CD14-positive monocyte (primary cell): ENCODE measurements at regions not wholly inside any gene's neighbourhood (a gene's known extent, or its start where the extent isn't known, plus 50 kb on each side); places are given as distances from the start of the nearest gene placed in this dataset.

Experiments
- DNase-seq, 3 donors: peaks; one replicate each; pipeline ENCODE4 v3.0.0-alpha.2; 2011 to 2022
- H2AFZ ChIP-seq: 2 replicates; pipeline ENCODE4 v1.6.0; 2012; ENCODE audit warnings: mild to moderate bottlenecking, low read depth, low read length, inconsistent platforms; ENCODE audit not compliant: insufficient read depth, poor library complexity, severe bottlenecking
- H3K27ac ChIP-seq, 2 donors: 1 replicate in 1 of 2; 2 replicates in 1 of 2; pipeline ENCODE4 v1.5.1; 2012 to 2013; ENCODE audit warnings: low read length in 2 of 2, control low read depth in 1 of 2, inconsistent platforms in 1 of 2, low read depth in 1 of 2, mild to moderate bottlenecking in 1 of 2
- H3K27me3 ChIP-seq, 2 donors: one replicate each; pipeline versions ENCODE4 v1.6.0 to v1.6.1; 2011 to 2013; ENCODE audit warnings: low read length in 2 of 2; ENCODE audit not compliant: control insufficient read depth in 2 of 2, insufficient read depth in 2 of 2
- H3K36me3 ChIP-seq, 2 donors: replicated peaks in 1 of 2; 1 replicate in 1 of 2; 2 replicates in 1 of 2; pipeline versions ENCODE4 v1.5.1 to v1.6.1; 2012 to 2013; ENCODE audit warnings: low read length in 2 of 2, control low read depth in 1 of 2, inconsistent platforms in 1 of 2, mild to moderate bottlenecking in 1 of 2; ENCODE audit not compliant: insufficient read depth in 2 of 2, control insufficient read depth in 1 of 2
- H3K4me1 ChIP-seq, 2 donors: 1 replicate in 1 of 2; 2 replicates in 1 of 2; pipeline versions ENCODE4 v1.5.1 to v1.6.1; 2012 to 2013; ENCODE audit warnings: low read length in 2 of 2, control low read depth in 1 of 2, inconsistent platforms in 1 of 2, mild to moderate bottlenecking in 1 of 2, moderate library complexity in 1 of 2; ENCODE audit not compliant: insufficient read depth in 2 of 2, control insufficient read depth in 1 of 2
- H3K4me2 ChIP-seq: replicated peaks from 2 replicates; pipeline ENCODE3; 2012; ENCODE audit warnings: low read length, moderate library complexity, mild to moderate bottlenecking; ENCODE audit not compliant: poor library complexity, severe bottlenecking; ENCODE audit errors: extremely low read depth
- H3K4me3 ChIP-seq, 3 experiments: fragments of 200-600 bp in 1 of 3; sonication (generic) in 1 of 3; replicated peaks in 1 of 3; 1 replicate in 2 of 3; 2 replicates in 1 of 3; pipeline ENCODE4 v1.5.1; 2011 to 2013; ENCODE audit warnings: low read length in 3 of 3, mild to moderate bottlenecking in 3 of 3, control low read depth in 2 of 3, low read depth in 2 of 3, inconsistent platforms in 1 of 3, moderate library complexity in 1 of 3
- H3K79me2 ChIP-seq: 2 replicates; pipeline ENCODE4 v1.6.0; 2012; ENCODE audit warnings: mild to moderate bottlenecking, control low read depth, inconsistent platforms, low read length, moderate library complexity; ENCODE audit not compliant: insufficient read depth
- H3K9ac ChIP-seq: 2 replicates; pipeline ENCODE4 v1.6.0; 2017; ENCODE audit warnings: low read length, mild to moderate bottlenecking; ENCODE audit not compliant: insufficient read depth, poor library complexity, severe bottlenecking
- H3K9me3 ChIP-seq, 2 donors: replicated peaks in 1 of 2; 1 replicate in 1 of 2; 2 replicates in 1 of 2; pipeline versions ENCODE4 v1.5.1 to v1.6.1; 2012 to 2013; ENCODE audit warnings: low read length in 2 of 2, control low read depth in 1 of 2; ENCODE audit not compliant: control insufficient read depth in 1 of 2, insufficient read depth in 1 of 2
- H4K20me1 ChIP-seq: 2 replicates; pipeline ENCODE4 v1.6.0; 2012; ENCODE audit warnings: mild to moderate bottlenecking, low read length, control low read depth, moderate library complexity; ENCODE audit not compliant: insufficient read depth
- H3K27ac Mint-ChIP-seq, 7 donors: one replicate each; pipeline ENCODE4 v1.8.0; 2020; ENCODE audit warnings: mild to moderate bottlenecking in 7 of 7, mixed read lengths in 7 of 7, moderate library complexity in 6 of 7, inconsistent platforms in 2 of 7
- H3K27me3 Mint-ChIP-seq, 3 donors: one replicate each; pipeline ENCODE4 v1.8.0; 2021 to 2022; ENCODE audit warnings: low read depth in 3 of 3, mild to moderate bottlenecking in 3 of 3, mixed read lengths in 3 of 3, moderate library complexity in 3 of 3, inconsistent platforms in 1 of 3
- H3K36me3 Mint-ChIP-seq, 2 donors: one replicate each; pipeline ENCODE4 v1.8.0; 2020; ENCODE audit warnings: mixed read lengths in 2 of 2, inconsistent platforms in 1 of 2, mild to moderate bottlenecking in 1 of 2
- H3K4me1 Mint-ChIP-seq: one replicate; pipeline ENCODE4 v1.8.0; 2020; ENCODE audit warnings: mild to moderate bottlenecking, mixed read lengths
- H3K4me3 Mint-ChIP-seq, 2 donors: one replicate each; pipeline ENCODE4 v1.8.0; 2020; ENCODE audit warnings: mild to moderate bottlenecking in 2 of 2, mixed read lengths in 2 of 2, moderate library complexity in 1 of 2
- H3K9me3 Mint-ChIP-seq, 7 donors: one replicate each; pipeline ENCODE4 v1.8.0; 2020 to 2022; ENCODE audit warnings: mixed read lengths in 7 of 7, mild to moderate bottlenecking in 6 of 7, moderate library complexity in 6 of 7, inconsistent platforms in 2 of 7
- CTCF ChIP-seq: fragments of 200-600 bp; IDR thresholded peaks from one replicate; pipeline ENCODE4 v1.8.0; 2022; ENCODE audit warnings: antibody characterized with exemption, mild to moderate bottlenecking
- WGBS: methylation state at CpG from one replicate; pipeline ENCODE4 v1.1.5; 2013; ENCODE audit warnings: missing lambda C conversion rate; ENCODE audit not compliant: insufficient coverage; 5-methylcytosine and 5-hydroxymethylcytosine counted together
- intact Hi-C, 2 donors: fragments of 100-400 bp; cut with micrococcal nuclease; formaldehyde crosslinking; loops; one replicate each; pipeline versions ENCODE4 v1.15.0 to v1.15.1; 2023

GRCh38 chr5:42361315-42361688, 61.9 kb upstream of the GHR start:
- Histone ChIP-seq H2AFZ (no peak overlapping the region), H3K79me2 (no peaks in the 10 kb centered on the region), H3K36me3 (no peaks in the 10 kb centered on the region), H3K4me1 (no peaks in the 10 kb centered on the region), H3K4me2 (no peak overlapping the region), H3K27ac (no peak overlapping the region), H3K9me3 (no peaks in the 10 kb centered on the region), H3K4me3 (no peak overlapping the region), H3K27me3 (no peaks in the 10 kb centered on the region), H3K9ac (no peak overlapping the region), H4K20me1 (no peaks in the 10 kb centered on the region)
- WGBS, result 38% methylated on average over 1 of the region's 3 CpGs
- no peak for TF ChIP-seq CTCF
- DNase-seq, result no peak
- Mint-ChIP-seq H3K4me1 (no peaks in the 10 kb centered on the region), H3K36me3 (no peaks in the 10 kb centered on the region), H3K4me3 (no peak overlapping the region), H3K27ac (no peak overlapping the region), H3K27me3 (no peaks in the 10 kb centered on the region), H3K9me3 (peaks cover 0 to 12% (median 4%) of the 10 kb centered on the region in 7 donors)
- intact Hi-C loops, result no loop called here

GRCh38 chr5:42366051-42366450, 57.2 kb upstream of the GHR start:
- Histone ChIP-seq H3K4me1 (no peaks in the 10 kb centered on the region), H3K27me3 (no peaks in the 10 kb centered on the region), H2AFZ (no peak overlapping the region), H3K9ac (no peak overlapping the region), H3K27ac (no peak overlapping the region), H4K20me1 (no peaks in the 10 kb centered on the region), H3K79me2 (no peaks in the 10 kb centered on the region), H3K9me3 (no peaks in the 10 kb centered on the region), H3K36me3 (no peaks in the 10 kb centered on the region), H3K4me2 (no peak overlapping the region), H3K4me3 (no peak overlapping the region)
- WGBS, result 84% methylated on average over 2 of the region's 2 CpGs
- no peak overlapping the region for H3K27ac Mint-ChIP-seq
- intact Hi-C loops, result no loop called here
- no peaks in the 10 kb centered on the region for H3K36me3 Mint-ChIP-seq
- H3K27me3 Mint-ChIP-seq, result peaks cover 0 to 1% (median 0%) of the 10 kb centered on the region in 3 donors
- H3K4me1 Mint-ChIP-seq, result no peaks in the 10 kb centered on the region
- TF ChIP-seq CTCF, result no peak
- DNase-seq, result no peak
- no peak overlapping the region for H3K4me3 Mint-ChIP-seq
- peaks cover 0 to 3% (median 3%) of the 10 kb centered on the region in 7 donors for H3K9me3 Mint-ChIP-seq
